Loucy (cell line): ENCODE measurements at regions not wholly inside any gene's neighbourhood (a gene's known extent, or its start where the extent isn't known, plus 50 kb on each side); places are given as distances from the start of the nearest gene placed in this dataset.

Experiments
- H2AFZ ChIP-seq: fragments of 200-600 bp; sonication (generic); 2 replicates; pipeline ENCODE4 v1.6.0; 2016; ENCODE audit warnings: antibody characterized with exemption, mild to moderate bottlenecking, low read length, moderate library complexity
- H3F3A ChIP-seq: fragments of 200-600 bp; 2 replicates; pipeline ENCODE4 v1.6.0; 2016; ENCODE audit warnings: antibody characterized with exemption, low read depth, mild to moderate bottlenecking
- H3K27me3 ChIP-seq: fragments of 200-600 bp; sonication (generic); 2 replicates; pipeline ENCODE4 v1.6.1; 2014; ENCODE audit warnings: low read length, mild to moderate bottlenecking; ENCODE audit not compliant: insufficient read depth, poor library complexity, severe bottlenecking
- H3K36me3 ChIP-seq: fragments of 200-600 bp; sonication (generic); 2 replicates; pipeline ENCODE4 v1.6.1; 2016; ENCODE audit warnings: low read length; ENCODE audit not compliant: insufficient read depth
- H3K4me1 ChIP-seq: fragments of 200-600 bp; sonication (generic); 2 replicates; pipeline ENCODE4 v1.5.1; 2014; ENCODE audit warnings: low read length, mild to moderate bottlenecking; ENCODE audit not compliant: insufficient read depth, poor library complexity, severe bottlenecking
- H3K4me2 ChIP-seq: fragments of 200-600 bp; sonication (generic); 2 replicates; pipeline ENCODE4 v1.6.0; 2014; ENCODE audit warnings: antibody characterized with exemption, low read length, low read depth, mild to moderate bottlenecking; ENCODE audit not compliant: poor library complexity, severe bottlenecking
- H3K4me3 ChIP-seq: fragments of 200-600 bp; sonication (generic); 2 replicates; pipeline ENCODE4 v1.5.1; 2014; ENCODE audit warnings: low read length, mild to moderate bottlenecking, mixed read lengths; ENCODE audit not compliant: poor library complexity, severe bottlenecking
- H3K79me2 ChIP-seq: fragments of 200-600 bp; sonication (generic); 2 replicates; pipeline ENCODE4 v1.6.1; 2014; ENCODE audit warnings: low read length; ENCODE audit not compliant: insufficient read depth
- H3K9ac ChIP-seq: fragments of 200-600 bp; sonication (generic); 2 replicates; pipeline ENCODE4 v1.6.0; 2014; ENCODE audit warnings: mild to moderate bottlenecking, low read depth, low read length, moderate library complexity; ENCODE audit not compliant: poor library complexity, severe bottlenecking
- H3K9me2 ChIP-seq: fragments of 200-600 bp; sonication (generic); replicated peaks from 2 replicates; pipeline ENCODE4 v1.6.1; 2016; ENCODE audit warnings: low read depth, low read length, mixed read lengths
- H3K9me3 ChIP-seq: fragments of 200-600 bp; sonication (generic); 2 replicates; pipeline ENCODE4 v1.6.1; 2014; ENCODE audit warnings: mild to moderate bottlenecking, antibody characterized with exemption, low read length, low read depth; ENCODE audit not compliant: insufficient read depth
- H4K20me1 ChIP-seq: fragments of 200-600 bp; sonication (generic); 2 replicates; pipeline ENCODE4 v1.6.0; 2014; ENCODE audit warnings: antibody characterized with exemption, low read length, mild to moderate bottlenecking; ENCODE audit not compliant: insufficient read depth, poor library complexity, severe bottlenecking
- CTCF ChIP-seq: fragments of 200-600 bp; sonication (generic); conservative IDR thresholded peaks from 2 replicates; pipeline ENCODE4 v1.5.1; 2014; ENCODE audit warnings: mild to moderate bottlenecking, antibody characterized with exemption, low read length
- EZH2phosphoT487 ChIP-seq: fragments of 200-600 bp; IDR thresholded peaks from 2 replicates; pipeline ENCODE4 v1.6.1; 2018; ENCODE audit warnings: antibody characterized with exemption, mild to moderate bottlenecking, moderate library complexity, borderline replicate concordance

GRCh38 chr1:102732927-102733326 is 375.4 kb downstream of the COL11A1 start:
- Histone ChIP-seq H3K9me3 (no peaks in the 10 kb centered on the region), H3K36me3 (no peaks in the 10 kb centered on the region), H3K79me2 (no peaks in the 10 kb centered on the region), H3K9ac (no peak overlapping the region), H3K4me1 (no peaks in the 10 kb centered on the region), H4K20me1 (no peaks in the 10 kb centered on the region), H3K4me2 (no peak overlapping the region), H3K9me2 (no peaks in the 10 kb centered on the region), H3K4me3 (no peak overlapping the region), H3F3A (no peaks in the 10 kb centered on the region), H2AFZ (no peak overlapping the region), H3K27me3 (no peaks in the 10 kb centered on the region)
- TF ChIP-seq CTCF (no peak), EZH2phosphoT487 (no peak)

- Histone ChIP-seq H3K9ac (no peak overlapping the region), H3K79me2 (no peaks in the 10 kb centered on the region), H3K4me1 (no peaks in the 10 kb centered on the region), H3K36me3 (no peaks in the 10 kb centered on the region), H3K27me3 (no peaks in the 10 kb centered on the region), H3K4me2 (no peak overlapping the region), H3K4me3 (no peak overlapping the region), H4K20me1 (no peaks in the 10 kb centered on the region), H3K9me2 (no peaks in the 10 kb centered on the region), H2AFZ (no peak overlapping the region), H3K9me3 (no peaks in the 10 kb centered on the region), H3F3A (no peaks in the 10 kb centered on the region)
- no peak for TF ChIP-seq EZH2phosphoT487
- no peak for TF ChIP-seq CTCF
Measured at GRCh38 chr1:102726417-102726816, 381.9 kb downstream of the COL11A1 start.

- no peak for TF ChIP-seq EZH2phosphoT487
- TF ChIP-seq CTCF = no peak
- Histone ChIP-seq H3K36me3 (no peaks in the 10 kb centered on the region), H3F3A (no peaks in the 10 kb centered on the region), H3K9me2 (no peaks in the 10 kb centered on the region), H2AFZ (no peak overlapping the region), H3K4me2 (no peak overlapping the region), H3K9me3 (no peaks in the 10 kb centered on the region), H3K27me3 (no peaks in the 10 kb centered on the region), H3K4me1 (no peaks in the 10 kb centered on the region), H3K9ac (no peak overlapping the region), H4K20me1 (no peaks in the 10 kb centered on the region), H3K4me3 (no peak overlapping the region), H3K79me2 (no peaks in the 10 kb centered on the region)
Measured at GRCh38 chr1:102724741-102725140, 383.6 kb downstream of the COL11A1 start.
